SK-N-SH (cell line): ENCODE measurements at regions not wholly inside any gene's neighbourhood (a gene's known extent, or its start where the extent isn't known, plus 50 kb on each side); places are given as distances from the start of the nearest gene placed in this dataset.

ENCODE experiments used
- CTCF ChIA-PET: fragments of 300-600, 350-600 bp; formaldehyde crosslinking; extraction: SDS; loops from one replicate; lab custom pipeline; 2021; lab: Yijun Ruan, JAX
- POLR2A ChIA-PET: fragments of 350-600 bp; sonication (Branson Sonifier 250); formaldehyde crosslinking; extraction: SDS; loops from one replicate; lab custom pipeline; 2020; ENCODE audit warnings: antibody characterized with exemption, inconsistent platforms; lab: Yijun Ruan, JAX
- DNase-seq: peaks from one replicate; pipeline ENCODE4 v3.0.0; 2012
- H2AFZ ChIP-seq: fragments of 200-600 bp; sonication (generic); 2 replicates; pipeline ENCODE4 v1.8.1; 2016; ENCODE audit warnings: antibody characterized with exemption, mild to moderate bottlenecking, low read depth
- H3F3A ChIP-seq: fragments of 200-600 bp; sonication (generic); replicated peaks from 2 replicates; pipeline ENCODE3; 2016; ENCODE audit warnings: antibody characterized with exemption, mild to moderate bottlenecking; ENCODE audit not compliant: insufficient read depth
- H3K27ac ChIP-seq, 2 experiments: fragments of 200-500 bp in 1 of 2; fragments of 200-600 bp in 1 of 2; sonication (Bioruptor generic) in 1 of 2; sonication (generic), shearing (Covaris generic) in 1 of 2; 2 replicates each; pipeline versions ENCODE4 v1.5.1 to v1.6.1; 2014 to 2016; ENCODE audit warnings: low read depth in 2 of 2, inconsistent platforms in 1 of 2, low read length in 1 of 2, mild to moderate bottlenecking in 1 of 2, mixed read lengths in 1 of 2
- H3K27me3 ChIP-seq: fragments of 200-600 bp; sonication (generic), shearing (Covaris generic); 2 replicates; pipeline ENCODE4 v1.6.1; 2016; ENCODE audit warnings: mixed run types; ENCODE audit not compliant: insufficient read depth
- H3K36me3 ChIP-seq, 2 experiments: fragments of 200-500 bp in 1 of 2; fragments of 200-600 bp in 1 of 2; sonication (Bioruptor generic) in 1 of 2; sonication (generic) in 1 of 2; replicated peaks in 1 of 2; 2 replicates each; pipeline versions ENCODE3 to v1.5.1; 2014 to 2016; ENCODE audit warnings: low read length in 1 of 2, mild to moderate bottlenecking in 1 of 2; ENCODE audit not compliant: insufficient read depth in 2 of 2, control insufficient read depth in 1 of 2
- H3K4me1 ChIP-seq, 2 experiments: fragments of 200-500 bp in 1 of 2; fragments of 200-600 bp in 1 of 2; sonication (Bioruptor generic) in 1 of 2; sonication (generic), shearing (Covaris generic) in 1 of 2; 2 replicates each; pipeline versions ENCODE4 v1.5.1 to v1.6.1; 2014 to 2016; ENCODE audit warnings: low read depth in 1 of 2, low read length in 1 of 2, mixed run types in 1 of 2; ENCODE audit not compliant: insufficient read depth in 2 of 2, control insufficient read depth in 1 of 2
- H3K4me2 ChIP-seq: fragments of 200-600 bp; sonication (generic), shearing (Covaris generic); 2 replicates; pipeline ENCODE4 v1.6.1; 2017; ENCODE audit warnings: mixed run types
- H3K4me3 ChIP-seq, 2 experiments: fragments of 200-500 bp in 1 of 2; fragments of 200-600 bp in 1 of 2; sonication (Bioruptor generic) in 1 of 2; sonication (generic), shearing (Covaris generic) in 1 of 2; 2 replicates each; pipeline versions ENCODE4 v1.5.1 to v1.8.1; 2014 to 2016; ENCODE audit warnings: low read depth in 2 of 2, inconsistent platforms in 1 of 2, low read length in 1 of 2, mild to moderate bottlenecking in 1 of 2, mixed read lengths in 1 of 2, moderate library complexity in 1 of 2
- H3K79me2 ChIP-seq: fragments of 200-600 bp; sonication (generic); 2 replicates; pipeline ENCODE4 v1.8.1; 2017; ENCODE audit warnings: mild to moderate bottlenecking; ENCODE audit not compliant: insufficient read depth
- H3K9ac ChIP-seq: fragments of 200-600 bp; sonication (generic); 2 replicates; pipeline ENCODE4 v1.6.1; 2017; ENCODE audit warnings: mixed run types
- H3K9me2 ChIP-seq: fragments of 200-600 bp; sonication (generic); 2 replicates; pipeline ENCODE4 v1.6.1; 2017; ENCODE audit warnings: mixed run types
- H3K9me3 ChIP-seq: fragments of 200-600 bp; sonication (generic); 2 replicates; pipeline ENCODE4 v1.6.1; 2017; ENCODE audit warnings: mixed run types, mild to moderate bottlenecking, moderate library complexity
- H4K20me1 ChIP-seq: fragments of 200-600 bp; sonication (generic); 2 replicates; pipeline ENCODE4 v1.6.1; 2017; ENCODE audit warnings: mild to moderate bottlenecking, mixed run types; ENCODE audit not compliant: insufficient read depth
- CHD2 ChIP-seq: fragments of 150-350 bp; IDR thresholded peaks from 2 replicates; pipeline ENCODE4 v1.6.1; 2018; ENCODE audit warnings: low read length; ENCODE audit not compliant: partially characterized antibody
- CTCF ChIP-seq: fragments of 200-600 bp; sonication (generic); IDR thresholded peaks from 2 replicates; pipeline ENCODE4 v1.6.1; 2017; ENCODE audit warnings: antibody characterized with exemption, mild to moderate bottlenecking, moderate library complexity
- EZH2phosphoT487 ChIP-seq: fragments of 200-600 bp; sonication (generic); IDR thresholded peaks from 2 replicates; pipeline ENCODE4 v1.6.1; 2017; ENCODE audit warnings: low read depth, mixed run types, mild to moderate bottlenecking, antibody characterized with exemption, moderate library complexity, borderline replicate concordance
- FOXJ3 ChIP-seq: sonication (generic); formaldehyde crosslinking; IDR thresholded peaks from 2 replicates; pipeline ENCODE4 v1.5.1; 2020; ENCODE audit warnings: mild to moderate bottlenecking, missing genetic modification reagents
- GABPA ChIP-seq: IDR thresholded peaks from 2 replicates; pipeline ENCODE4 v1.4.0; 2012; ENCODE audit warnings: low read depth, mild to moderate bottlenecking
- IRF3 ChIP-seq: fragments of 150-350 bp; IDR thresholded peaks from 2 replicates; pipeline ENCODE4 v1.6.1; 2016; ENCODE audit warnings: mild to moderate bottlenecking, low read depth, low read length
- JUND ChIP-seq: IDR thresholded peaks from 2 replicates; pipeline ENCODE4 v1.4.0; 2012
- MEF2A ChIP-seq: IDR thresholded peaks from 2 replicates; pipeline ENCODE4 v1.4.0; 2012; ENCODE audit warnings: low read depth, borderline replicate concordance
- NFIC ChIP-seq: IDR thresholded peaks from 2 replicates; pipeline ENCODE4 v1.4.0; 2012; ENCODE audit warnings: borderline replicate concordance
- PBX3 ChIP-seq: IDR thresholded peaks from 2 replicates; pipeline ENCODE4; 2012
- RXRA ChIP-seq: IDR thresholded peaks from 2 replicates; pipeline ENCODE4 v1.4.0; 2012; ENCODE audit warnings: low read depth, mild to moderate bottlenecking, borderline replicate concordance
- SMC3 ChIP-seq: IDR thresholded peaks from 2 replicates; pipeline ENCODE4 v1.6.1; 2012; ENCODE audit warnings: low read depth, low read length, improper control_type of control experiment
- TAF1 ChIP-seq: IDR thresholded peaks from 2 replicates; pipeline ENCODE4 v1.6.1; 2012; ENCODE audit warnings: low read depth, mild to moderate bottlenecking, low read length, moderate library complexity, borderline replicate concordance
- TCF12 ChIP-seq: IDR thresholded peaks from 2 replicates; pipeline ENCODE4 v1.4.0; 2012
- TEAD4 ChIP-seq: IDR thresholded peaks from 2 replicates; pipeline ENCODE4 v1.4.0; 2012; ENCODE audit warnings: mild to moderate bottlenecking, borderline replicate concordance; ENCODE audit not compliant: insufficient read depth
- USF2 ChIP-seq: fragments of 150-350 bp; IDR thresholded peaks from 2 replicates; pipeline ENCODE4 v1.6.1; 2017; ENCODE audit warnings: antibody characterized with exemption, low read length, low read depth, borderline replicate concordance
- ZBTB33 ChIP-seq: IDR thresholded peaks from 2 replicates; pipeline ENCODE4 v1.4.0; 2012; ENCODE audit warnings: low read depth, borderline replicate concordance
- WGBS: methylation state at CpG from one replicate; pipeline ENCODE4 v1.1.6; 2017; ENCODE audit warnings: low lambda C conversion rate; 5-methylcytosine and 5-hydroxymethylcytosine counted together

GRCh38 chr20:21628800-21629199 is 76.7 kb upstream of the PAX1 start:
- WGBS: 0% methylated on average over 4 of the region's 4 CpGs
- H3K9ac ChIP-seq: no peak overlapping the region
- no peak overlapping the region for H3K27ac ChIP-seq
- H2AFZ ChIP-seq: no peak overlapping the region
- POLR2A ChIA-PET: no interaction called here
- H3K79me2 ChIP-seq: no peaks in the 10 kb centered on the region
- H3K9me2 ChIP-seq: no peaks in the 10 kb centered on the region
- no peak overlapping the region for H3K4me2 ChIP-seq
- no peaks in the 10 kb centered on the region for H3F3A ChIP-seq
- H3K4me1 ChIP-seq: no peaks in the 10 kb centered on the region
- H3K9me3 ChIP-seq: no peaks in the 10 kb centered on the region
- no peaks in the 10 kb centered on the region for H4K20me1 ChIP-seq
- H3K4me3 ChIP-seq: no peak overlapping the region
- H3K27me3 ChIP-seq: no peaks in the 10 kb centered on the region
- DNase-seq: no peak
- H3K36me3 ChIP-seq: no peaks in the 10 kb centered on the region
- CTCF ChIA-PET: interaction anchor here (1.0 to 1.9 kb wide), 2 partner anchors 13 to 57 kb away, joined by 3 to 6 read pairs; no protein-coding TSS in a partner anchor
- TF ChIP-seq GABPA (no peak), USF2 (no peak), CTCF (no peak), RXRA (no peak), SMC3 (no peak), CHD2 (no peak), NFIC (no peak), JUND (no peak), FOXJ3 (CRISPR knock-in tag) (no peak), TAF1 (no peak), PBX3 (no peak), TCF12 (no peak)

- H3K27ac ChIP-seq: no peak overlapping the region
- no peaks in the 10 kb centered on the region for H3K4me1 ChIP-seq
- H3K4me3 ChIP-seq: no peak overlapping the region
- no peak overlapping the region for H3K9ac ChIP-seq
- H3K9me2 ChIP-seq: no peaks in the 10 kb centered on the region
- H2AFZ ChIP-seq: no peak overlapping the region
- no peaks in the 10 kb centered on the region for H4K20me1 ChIP-seq
- no peaks in the 10 kb centered on the region for H3K36me3 ChIP-seq
- peaks cover 5% of the 10 kb centered on the region; the same call in 1 of the 2 replicates for H3K27me3 ChIP-seq
- ChIA-PET CTCF (interaction anchor here (1.4 kb wide), 1 partner anchor 8 kb away, joined by 3 read pairs; no protein-coding TSS in a partner anchor), POLR2A (no interaction called here)
- H3F3A ChIP-seq: no peaks in the 10 kb centered on the region
- no peak for DNase-seq
- no peaks in the 10 kb centered on the region for H3K9me3 ChIP-seq
- H3K4me2 ChIP-seq: no peak overlapping the region
- TF ChIP-seq TEAD4: no peak
- no peak for TF ChIP-seq EZH2phosphoT487
- no peak for TF ChIP-seq IRF3
- TF ChIP-seq MEF2A: no peak
- TF ChIP-seq RXRA: no peak
- TF ChIP-seq ZBTB33: no peak
- H3K79me2 ChIP-seq: no peaks in the 10 kb centered on the region
- 6% methylated on average over 1 of the region's 1 CpG for WGBS
These were observed 81.7 kb upstream of the PAX1 start for GRCh38 chr20:21623781-21624094.
